PC-3 (cell line): ENCODE measurements at regions not wholly inside any gene's neighbourhood (a gene's known extent, or its start where the extent isn't known, plus 50 kb on each side); places are given as distances from the start of the nearest gene placed in this dataset.

Experiments
- CTCF ChIP-seq: fragments of 300-600 bp; sonication (generic); conservative IDR thresholded peaks from 2 replicates; pipeline ENCODE4 v1.5.1; 2017; ENCODE audit warnings: antibody characterized with exemption, low read depth, mild to moderate bottlenecking, low read length
- EZH2 ChIP-seq: fragments of 300-600 bp; sonication (generic); IDR thresholded peaks from one replicate; pipeline ENCODE4 v1.6.1; 2017; ENCODE audit warnings: antibody characterized with exemption, mild to moderate bottlenecking, low read length; ENCODE audit not compliant: unreplicated experiment
- EZH2phosphoT487 ChIP-seq: fragments of 300-600 bp; sonication (generic); IDR thresholded peaks from 2 replicates; pipeline ENCODE4 v1.6.1; 2018; ENCODE audit warnings: mild to moderate bottlenecking, antibody characterized with exemption, low read length, borderline replicate concordance

GRCh38 chr7:155964543-155964942 is 152.3 kb upstream of the SHH start:
- no peak for TF ChIP-seq EZH2
- TF ChIP-seq CTCF, result no peak
- TF ChIP-seq EZH2phosphoT487, result no peak
